ENCODE measurements at regions not wholly inside any gene's neighbourhood (a gene's known extent, or its start where the extent isn't known, plus 50 kb on each side); places are given as distances from the start of the nearest gene placed in this dataset.

- DNase-seq: no peak
- Histone ChIP-seq H3K4me3 (ENCODE audit: low read depth, low read length) (no peak overlapping the region), H3K36me3 (peaks cover 39% of the 10 kb centered on the region), H3K27me3 (ENCODE audit: insufficient read depth, low read depth, severe bottlenecking) (no peaks in the 10 kb centered on the region), H3K27ac (no peak overlapping the region), H3K9me3 (ENCODE audit: severe bottlenecking) (no peaks in the 10 kb centered on the region)
- no peak for TF ChIP-seq CTCF (IDR thresholded peaks at IDR 0.05; ENCODE audit: low read depth, low read length)
Measured at GRCh38 chrX:2618516-2618915, 72.6 kb upstream of the CD99 start.

GRCh38 chrX:2614911-2615310, 76.2 kb upstream of the CD99 start:
- Histone ChIP-seq H3K27ac (no peak overlapping the region), H3K9me3 (ENCODE audit: severe bottlenecking) (no peaks in the 10 kb centered on the region), H3K4me3 (ENCODE audit: low read depth, low read length) (no peak overlapping the region), H3K27me3 (ENCODE audit: insufficient read depth, low read depth, severe bottlenecking) (no peaks in the 10 kb centered on the region), H3K36me3 (peaks cover 45% of the 10 kb centered on the region)
- no peak; the same call in 1 of the 2 replicates for TF ChIP-seq CTCF (IDR thresholded peaks at IDR 0.05; ENCODE audit: low read depth, low read length)
- no peak for DNase-seq

- peak overlapping the region; percentile 86 for H3K4me3 ChIP-seq (ENCODE audit: low read depth, low read length)
- no peaks in the 10 kb centered on the region for H3K27me3 ChIP-seq (ENCODE audit: insufficient read depth, low read depth, severe bottlenecking)
- no peak for TF ChIP-seq CTCF (IDR thresholded peaks at IDR 0.05; ENCODE audit: low read depth, low read length)
- no peak for DNase-seq
- H3K27ac ChIP-seq: no peak overlapping the region
- peaks cover 3% of the 10 kb centered on the region for H3K9me3 ChIP-seq (ENCODE audit: severe bottlenecking)
- H3K36me3 ChIP-seq: peaks cover 12% of the 10 kb centered on the region
Measured at GRCh38 chrX:2610246-2611170, 80.6 kb upstream of the CD99 start.

GRCh38 chrX:2609431-2610238, 81.5 kb upstream of the CD99 start:
- Histone ChIP-seq H3K27ac (peak overlapping the region; percentile 86), H3K36me3 (peaks cover 9% of the 10 kb centered on the region), H3K4me3 (ENCODE audit: low read depth, low read length) (peak overlapping the region; percentile 86), H3K27me3 (ENCODE audit: insufficient read depth, low read depth, severe bottlenecking) (no peaks in the 10 kb centered on the region), H3K9me3 (ENCODE audit: severe bottlenecking) (peaks cover 3% of the 10 kb centered on the region)
- DNase-seq: no peak
- peak; percentile 32; the same call in 1 of the 2 replicates for TF ChIP-seq CTCF (IDR thresholded peaks at IDR 0.05; ENCODE audit: low read depth, low read length)

GRCh38 chrX:2608638-2609430, 82.3 kb upstream of the CD99 start:
- DNase-seq: peak; percentile 92
- Histone ChIP-seq H3K36me3 (peaks cover 9% of the 10 kb centered on the region), H3K4me3 (ENCODE audit: low read depth, low read length) (peak overlapping the region; percentile 86), H3K9me3 (ENCODE audit: severe bottlenecking) (peaks cover 3% of the 10 kb centered on the region), H3K27ac (peak overlapping the region; percentile 86), H3K27me3 (ENCODE audit: insufficient read depth, low read depth, severe bottlenecking) (no peaks in the 10 kb centered on the region)
- TF ChIP-seq CTCF (IDR thresholded peaks at IDR 0.05; ENCODE audit: low read depth, low read length): no peak

Measured in WERI-Rb-1 (cell line).